T-helper 1 cell treated with Interleukin-12 subunit alpha and Interleukin-12 subunit beta and Interleukin-4 antibody, amounts not matched to agents 30 ng/mL and 1 ng/mL, for 36 hours (primary cell): ENCODE measurements at regions not wholly inside any gene's neighbourhood (a gene's known extent, or its start where the extent isn't known, plus 50 kb on each side); places are given as distances from the start of the nearest gene placed in this dataset.

Experiments
- intact Hi-C: fragments of 100-400 bp; cut with micrococcal nuclease; formaldehyde crosslinking; loops from one replicate; pipeline ENCODE4 v1.15.1; 2024

GRCh38 chr4:42328978-42329377, 68.3 kb upstream of the SHISA3 start:
- intact Hi-C loops: no loop called here

- intact Hi-C loops: no loop called here
Observed at GRCh38 chr4:42329421-42329820, 67.9 kb upstream of the SHISA3 start.

- intact Hi-C loops: no loop called here
Observed at GRCh38 chr4:42330002-42330592, 67.2 kb upstream of the SHISA3 start.

- intact Hi-C loops: no loop called here
Observed at GRCh38 chr4:42331040-42331439, 66.2 kb upstream of the SHISA3 start.

- intact Hi-C loops: no loop called here
Observed at GRCh38 chr4:42331914-42332368, 65.3 kb upstream of the SHISA3 start.

GRCh38 chr4:42339935-42340406, 57.3 kb upstream of the SHISA3 start:
- intact Hi-C loops: no loop called here

GRCh38 chr4:42341518-42342026, 55.7 kb upstream of the SHISA3 start:
- intact Hi-C loops: no loop called here

- intact Hi-C loops: no loop called here
Observed at GRCh38 chr4:42342459-42342858, 54.8 kb upstream of the SHISA3 start.

- intact Hi-C loops: no loop called here
Observed at GRCh38 chr4:42344309-42344708, 53.0 kb upstream of the SHISA3 start.

GRCh38 chr4:42344749-42345148, 52.5 kb upstream of the SHISA3 start:
- intact Hi-C loops: no loop called here

- intact Hi-C loops: no loop called here
Observed at GRCh38 chr4:42345962-42346544, 51.2 kb upstream of the SHISA3 start.

GRCh38 chr4:42347076-42347475, 50.2 kb upstream of the SHISA3 start:
- intact Hi-C loops: no loop called here
